Upper lobe of left lung (tissue), 6 donors: ENCODE measurements at regions not wholly inside any gene's neighbourhood (a gene's known extent, or its start where the extent isn't known, plus 50 kb on each side); places are given as distances from the start of the nearest gene placed in this dataset.

Experiments
- ATAC-seq, 2 donors: fragments of 200-7000 bp; cut with Tn5 transposase; one replicate each; pipeline ENCODE4 v1.9.1; 2022; ENCODE audit warnings: mild to moderate bottlenecking in 2 of 2, moderate library complexity in 2 of 2; ENCODE audit not compliant: low FRiP score in 2 of 2
- DNase-seq, 2 donors: peaks; one replicate each; pipeline ENCODE4 v3.0.0-alpha.2; 2019 to 2020
- H3K27ac ChIP-seq, 4 donors: fragments of 200-600 bp; sonication (generic); one replicate each; pipeline ENCODE4 v1.5.1; 2016 to 2019
- H3K27me3 ChIP-seq, 4 donors: fragments of 200-600 bp; sonication (generic); one replicate each; pipeline ENCODE4 v1.5.1; 2017 to 2019
- H3K36me3 ChIP-seq, 4 donors: fragments of 200-600 bp; sonication (generic); one replicate each; pipeline ENCODE4 v1.5.1; 2016 to 2019
- H3K4me1 ChIP-seq, 4 donors: fragments of 200-600 bp; sonication (generic); one replicate each; pipeline ENCODE4 v1.5.1; 2018 to 2019
- H3K4me3 ChIP-seq, 4 donors: fragments of 200-600 bp; sonication (generic); one replicate each; pipeline ENCODE4 v1.5.1; 2017 to 2019; ENCODE audit warnings: mild to moderate bottlenecking in 2 of 4, moderate library complexity in 1 of 4
- H3K9me3 ChIP-seq, 4 donors: fragments of 200-600 bp; sonication (generic); one replicate each; pipeline ENCODE4 v1.5.1; 2018 to 2019
- CTCF ChIP-seq, 6 experiments: fragments of 450-650 bp in 4 of 6; fragments of 200-600 bp in 2 of 6; sonication (generic) in 2 of 6; IDR thresholded peaks; one replicate each; pipeline ENCODE4 v1.5.1; 2016 to 2019; ENCODE audit warnings: antibody characterized with exemption in 6 of 6
- EP300 ChIP-seq, 4 donors: sonication (generic); formaldehyde crosslinking; IDR thresholded peaks; one replicate each; pipeline ENCODE4 v1.5.1; 2017; ENCODE audit warnings: antibody characterized with exemption in 4 of 4, control low read depth in 2 of 4
- POLR2A ChIP-seq, 4 donors: fragments of 450-650 bp; IDR thresholded peaks; one replicate each; pipeline ENCODE4 v1.5.1; 2016 to 2017; ENCODE audit warnings: antibody characterized with exemption in 4 of 4, mild to moderate bottlenecking in 2 of 4
- POLR2AphosphoS5 ChIP-seq, 2 donors: sonication (generic); formaldehyde crosslinking; IDR thresholded peaks; one replicate each; pipeline ENCODE4 v1.5.1; 2017; ENCODE audit warnings: antibody characterized with exemption in 2 of 2
- WGBS, 2 donors: methylation state at CpG; one replicate each; pipeline ENCODE4 v1.1.5; 2017 to 2018; 5-methylcytosine and 5-hydroxymethylcytosine counted together
- donor health status: DM: no; HTN: no; CAD: no; lungs with moderate emphysema.
- donor health status: DM: no; HTN: yes; CAD: no; lungs with severe emphysema.

GRCh38 chr7:46123756-46124343, 202.8 kb upstream of the IGFBP3 start:
- DNase-seq (no peak), ATAC-seq (no peak)
- 78 to 83% methylated on average over 3 of the region's 3 CpGs for WGBS, 2 donors
- H3K36me3 ChIP-seq = no peaks in the 10 kb centered on the region
- TF ChIP-seq POLR2A (IDR thresholded peaks at IDR 0.05) = no peak
- no peak for TF ChIP-seq POLR2AphosphoS5 (IDR thresholded peaks at IDR 0.05)
- TF ChIP-seq CTCF (IDR thresholded peaks at IDR 0.05) = no peak
- TF ChIP-seq EP300 (IDR thresholded peaks at IDR 0.05) = no peak
- no peak overlapping the region for H3K27ac ChIP-seq
- no peaks in the 10 kb centered on the region for H3K9me3 ChIP-seq
- H3K27me3 ChIP-seq = no peaks in the 10 kb centered on the region
- H3K4me1 ChIP-seq = no peaks in the 10 kb centered on the region
- H3K4me3 ChIP-seq = no peak overlapping the region

GRCh38 chr7:46115410-46115809, 194.3 kb upstream of the IGFBP3 start:
- ATAC-seq (no peak), DNase-seq (no peak)
- Histone ChIP-seq H3K9me3 (no peaks in the 10 kb centered on the region), H3K27ac (no peak overlapping the region), H3K4me3 (no peak overlapping the region), H3K4me1 (no peaks in the 10 kb centered on the region), H3K36me3 (no peaks in the 10 kb centered on the region), H3K27me3 (no peaks in the 10 kb centered on the region)
- TF ChIP-seq POLR2AphosphoS5 (IDR thresholded peaks at IDR 0.05) = no peak
- no peak for TF ChIP-seq CTCF (IDR thresholded peaks at IDR 0.05)
- no peak for TF ChIP-seq POLR2A (IDR thresholded peaks at IDR 0.05)
- TF ChIP-seq EP300 (IDR thresholded peaks at IDR 0.05) = no peak
- WGBS, 2 donors = 63 to 64% methylated on average over 3 of the region's 3 CpGs

- no peaks in the 10 kb centered on the region for H3K9me3 ChIP-seq
- no peak overlapping the region for H3K27ac ChIP-seq
- DNase-seq (no peak), ATAC-seq (no peak)
- no peaks in the 10 kb centered on the region for H3K27me3 ChIP-seq
- no peaks in the 10 kb centered on the region for H3K4me1 ChIP-seq
- WGBS, 2 donors = 77 to 83% methylated on average over 4 of the region's 4 CpGs
- TF ChIP-seq EP300 (IDR thresholded peaks at IDR 0.05) (no peak), POLR2A (IDR thresholded peaks at IDR 0.05) (no peak), POLR2AphosphoS5 (IDR thresholded peaks at IDR 0.05) (no peak), CTCF (IDR thresholded peaks at IDR 0.05) (no peak)
- H3K36me3 ChIP-seq = no peaks in the 10 kb centered on the region
- no peak overlapping the region for H3K4me3 ChIP-seq
These were observed 188.4 kb upstream of the IGFBP3 start for GRCh38 chr7:46109437-46109836.

- Histone ChIP-seq H3K27ac (no peak overlapping the region), H3K4me3 (no peak overlapping the region), H3K27me3 (no peaks in the 10 kb centered on the region), H3K4me1 (no peaks in the 10 kb centered on the region), H3K36me3 (no peaks in the 10 kb centered on the region), H3K9me3 (no peaks in the 10 kb centered on the region)
- WGBS, 2 donors = 78 to 83% methylated on average over 7 of the region's 7 CpGs
- no peak for DNase-seq
- ATAC-seq = no peak
- TF ChIP-seq EP300 (IDR thresholded peaks at IDR 0.05) = no peak
- no peak for TF ChIP-seq POLR2A (IDR thresholded peaks at IDR 0.05)
- TF ChIP-seq CTCF (IDR thresholded peaks at IDR 0.05) = no peak
- no peak for TF ChIP-seq POLR2AphosphoS5 (IDR thresholded peaks at IDR 0.05)
These were observed 187.2 kb upstream of the IGFBP3 start for GRCh38 chr7:46108272-46108671.

- Histone ChIP-seq H3K36me3 (no peaks in the 10 kb centered on the region), H3K4me1 (no peaks in the 10 kb centered on the region), H3K9me3 (no peaks in the 10 kb centered on the region), H3K4me3 (no peak overlapping the region), H3K27me3 (no peaks in the 10 kb centered on the region), H3K27ac (no peak overlapping the region)
- 83 to 85% methylated on average over 7 of the region's 7 CpGs for WGBS, 2 donors
- ATAC-seq = peak in 1 of 2 donors; percentile 46
- no peak for DNase-seq
- TF ChIP-seq CTCF (IDR thresholded peaks at IDR 0.05) (no peak), POLR2A (IDR thresholded peaks at IDR 0.05) (no peak), EP300 (IDR thresholded peaks at IDR 0.05) (no peak), POLR2AphosphoS5 (IDR thresholded peaks at IDR 0.05) (no peak)
These were observed 186.6 kb upstream of the IGFBP3 start for GRCh38 chr7:46107610-46108217.
